HG03045 (cell line): ENCODE measurements at regions not wholly inside any gene's neighbourhood (a gene's known extent, or its start where the extent isn't known, plus 50 kb on each side); places are given as distances from the start of the nearest gene placed in this dataset.

Experiments
- ATAC-seq: cut with Tn5 transposase; IDR thresholded peaks from one replicate; pipeline ENCODE4 v1.9.1; 2021; ENCODE audit warnings: mild to moderate bottlenecking, moderate library complexity; ENCODE audit not compliant: unreplicated experiment

DNA sequence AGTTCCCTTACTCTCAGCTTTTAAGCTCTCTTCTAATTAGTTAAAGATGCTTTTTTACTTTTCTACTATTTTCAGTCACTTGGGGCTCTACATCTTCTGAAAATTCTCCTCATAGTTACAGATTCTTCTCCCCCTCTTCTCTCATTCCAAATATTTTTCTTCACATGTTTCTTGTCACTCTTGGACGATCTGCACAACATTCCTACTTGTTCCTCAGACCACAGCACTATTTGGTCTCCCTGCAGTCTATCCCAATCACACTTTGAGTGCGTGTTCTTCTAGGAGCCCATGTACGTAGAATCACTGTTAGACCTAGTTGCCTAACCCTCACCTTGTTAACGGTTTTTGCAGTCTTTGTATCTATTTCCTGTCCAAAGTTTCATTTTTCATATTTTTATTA, 222.5 kb upstream of the SPRY2 start:
- no peak for ATAC-seq

DNA sequence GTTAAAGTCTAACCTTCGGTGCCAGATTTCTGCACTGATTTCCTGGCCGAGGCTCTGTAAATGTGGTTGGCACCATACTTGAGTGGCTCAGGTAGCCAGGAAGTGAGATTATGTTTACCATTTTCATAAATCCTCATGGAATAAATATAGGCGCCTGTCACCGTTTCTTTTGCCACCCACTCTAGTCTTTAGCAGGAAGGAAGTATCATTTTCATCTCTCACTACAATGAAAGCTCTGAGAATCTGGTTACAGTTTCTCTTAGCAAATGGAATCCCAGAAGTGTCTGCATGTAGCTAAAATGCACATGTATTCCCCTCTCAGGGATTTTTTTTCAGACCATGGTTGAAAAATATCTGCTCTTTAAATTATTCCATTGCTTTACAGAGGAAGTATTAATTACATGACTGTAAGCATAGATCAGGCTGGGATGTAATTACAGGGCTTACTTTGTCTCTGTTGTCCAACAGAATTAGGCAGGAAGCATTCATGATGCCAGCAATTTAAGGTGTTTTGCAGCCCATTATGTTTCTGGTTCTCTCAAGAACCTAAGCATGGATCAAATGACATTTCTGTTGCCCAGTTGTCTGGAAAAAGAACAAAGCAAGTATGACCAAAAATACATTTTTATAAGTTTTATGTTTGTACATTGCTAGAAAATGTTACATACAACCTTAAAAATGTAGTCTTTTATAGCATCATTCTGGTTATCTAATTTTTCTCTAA, 221.7 kb upstream of the SPRY2 start:
- no peak for ATAC-seq

DNA sequence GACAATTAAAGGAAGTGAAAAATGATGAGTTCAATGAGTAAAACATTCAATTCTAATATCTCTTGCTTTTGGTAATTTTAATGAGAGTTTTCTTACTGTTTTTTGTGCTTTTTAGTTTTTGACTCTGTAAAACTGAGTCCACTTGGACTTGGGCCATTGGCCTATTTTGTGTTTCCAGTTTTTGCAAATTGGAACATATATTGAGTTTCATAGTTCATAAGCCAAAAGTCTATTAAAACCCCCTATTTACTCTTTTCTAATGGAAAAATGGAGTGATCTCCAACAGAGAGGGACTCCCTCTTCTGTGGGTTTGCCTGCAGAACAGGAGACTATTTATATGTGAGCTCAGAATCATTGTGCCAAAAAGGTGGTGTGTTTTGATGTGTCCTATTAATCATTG, 219.7 kb upstream of the SPRY2 start:
- no peak for ATAC-seq

DNA sequence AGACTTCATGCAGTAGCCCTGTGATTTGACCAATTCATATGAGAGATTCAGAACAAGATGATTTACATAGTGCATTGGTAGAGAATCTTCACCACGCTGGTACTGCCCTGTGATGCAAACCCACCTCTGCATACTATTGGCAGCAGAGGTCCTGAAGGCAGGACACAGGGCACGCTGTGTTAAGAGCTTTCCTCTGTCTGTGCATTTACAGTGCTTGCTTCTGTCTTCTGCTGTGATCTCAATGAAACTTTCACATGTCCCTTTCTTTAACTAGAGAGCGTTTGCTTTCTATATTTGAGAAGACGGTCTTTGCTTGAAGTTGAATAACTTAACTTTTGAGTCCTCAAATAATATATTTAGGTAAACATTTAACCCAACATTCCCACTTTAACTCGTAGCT, 219.0 kb upstream of the SPRY2 start:
- ATAC-seq: no peak

DNA sequence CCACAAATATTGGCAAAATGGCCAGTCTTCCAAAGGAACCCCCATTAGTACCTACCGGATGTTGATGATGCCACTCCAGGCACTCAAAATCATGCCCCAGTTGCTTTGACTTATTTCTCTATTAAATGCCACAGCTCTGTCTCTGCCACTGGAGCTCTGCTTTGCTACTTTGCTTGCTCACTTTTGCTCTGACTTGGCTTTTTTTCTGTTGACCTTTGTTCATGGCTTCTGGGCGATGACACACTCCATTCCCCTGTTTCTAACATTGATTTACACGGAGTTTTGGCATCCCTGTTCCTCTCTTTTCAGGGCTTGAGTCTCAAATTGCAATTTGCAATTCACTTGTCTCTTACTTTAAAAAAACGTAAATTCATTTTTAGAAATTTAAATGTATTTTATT, 217.1 kb upstream of the SPRY2 start:
- no peak for ATAC-seq

DNA sequence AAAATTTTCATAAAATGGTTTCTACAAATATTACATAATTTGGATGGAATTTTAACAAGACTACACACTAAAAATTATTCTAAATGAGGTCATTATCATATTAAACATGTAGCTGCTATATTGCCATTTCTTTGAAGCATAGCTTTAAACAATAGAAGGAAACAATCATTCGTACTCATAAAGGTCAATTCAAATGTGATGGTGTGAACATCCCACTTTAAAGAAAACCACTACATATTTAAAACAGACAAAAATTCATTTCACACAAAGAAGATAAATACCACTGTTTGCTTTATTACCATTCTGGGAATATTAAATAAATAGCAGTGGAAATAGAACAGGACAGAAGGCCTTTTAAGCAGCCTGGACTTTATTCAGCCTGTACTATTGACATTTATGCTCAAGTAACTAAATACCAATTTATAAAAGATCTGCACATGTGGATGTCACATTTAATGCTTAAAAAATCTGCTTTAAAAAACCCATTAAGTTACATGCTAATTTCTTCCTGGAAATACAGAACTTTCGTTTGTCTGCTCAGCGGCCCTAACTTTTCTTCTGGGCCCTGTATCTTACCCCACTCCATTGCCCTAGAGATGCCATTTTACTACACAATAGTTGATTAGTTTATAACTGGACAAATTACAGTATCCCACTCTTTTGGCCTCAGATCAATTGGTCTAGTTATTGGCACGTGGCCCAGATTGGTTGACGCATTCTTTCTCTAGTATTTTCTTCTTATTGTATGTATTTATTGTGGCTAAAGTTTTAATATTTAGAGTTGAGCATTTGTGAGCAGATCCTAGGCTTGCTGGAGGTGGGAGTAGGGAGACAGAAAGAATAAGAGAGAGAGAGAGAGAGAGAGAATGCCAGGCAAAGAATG, 215.1 kb upstream of the SPRY2 start:
- no peak for ATAC-seq

DNA sequence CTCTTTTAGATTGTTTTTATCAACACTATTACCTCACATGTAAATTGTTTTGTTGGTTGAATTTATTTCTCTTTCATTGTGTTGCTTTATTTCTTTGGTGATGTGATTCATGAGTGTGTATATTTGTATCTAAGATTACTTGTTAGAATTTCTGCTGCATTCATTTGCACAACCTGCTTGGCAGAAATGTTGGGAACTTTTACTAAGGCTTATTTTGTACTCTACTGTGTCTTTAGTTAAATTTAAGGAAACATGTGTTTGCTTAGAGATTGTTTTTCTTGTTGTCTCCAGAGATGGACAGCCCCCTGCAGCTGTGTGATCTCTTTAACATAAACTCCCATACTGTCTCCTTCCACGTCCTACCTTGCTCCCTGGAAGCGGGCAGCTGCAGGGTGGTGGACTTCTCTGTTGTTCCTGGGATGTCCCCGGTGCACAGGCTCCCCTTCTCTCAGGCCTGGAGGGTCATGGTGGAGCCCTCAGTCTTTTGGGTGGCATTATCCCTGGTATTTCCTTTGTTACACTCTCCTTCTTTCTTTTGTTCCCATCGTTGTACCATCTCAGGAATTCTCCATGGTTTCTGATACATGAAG, 212.0 kb upstream of the SPRY2 start:
- ATAC-seq: no peak

DNA sequence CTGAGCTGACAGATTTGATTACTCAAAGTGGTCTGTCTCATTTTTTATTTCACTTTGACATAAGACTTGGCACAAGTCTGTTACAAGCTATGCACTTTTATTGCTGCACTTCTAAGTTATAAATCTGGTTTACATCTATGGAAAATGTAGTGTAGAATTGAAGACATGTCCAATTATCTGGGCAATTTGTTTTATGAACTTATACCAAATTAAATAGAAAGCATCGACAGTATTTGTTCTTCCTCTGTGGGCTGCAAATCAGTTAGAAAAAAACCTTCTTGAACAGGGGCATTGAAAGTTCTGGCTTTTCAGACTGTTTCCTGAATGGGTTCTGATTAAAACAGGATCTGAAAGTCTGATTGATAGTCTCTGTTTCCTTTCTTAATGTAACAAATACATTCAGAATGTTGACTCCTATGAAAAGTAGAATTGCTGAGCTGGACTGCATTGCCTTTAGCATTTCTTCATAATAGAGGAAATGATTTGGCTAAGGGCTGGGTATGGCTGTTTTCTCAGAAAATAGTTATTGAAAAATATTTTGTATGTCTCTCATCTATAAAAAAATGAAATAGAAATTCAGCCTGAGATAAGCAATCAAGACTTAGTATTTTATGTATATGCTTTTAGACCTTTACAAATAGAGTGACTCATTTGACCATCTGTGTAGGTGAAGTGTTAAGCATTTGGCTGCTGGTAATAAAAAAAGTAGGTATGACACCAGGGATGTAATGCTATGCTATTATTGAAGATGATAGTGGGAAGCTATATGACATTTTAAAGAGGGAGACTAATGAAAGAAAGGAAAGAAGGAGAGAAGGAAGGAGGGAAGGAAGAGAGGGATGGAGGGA, 210.9 kb upstream of the SPRY2 start:
- no peak for ATAC-seq

DNA sequence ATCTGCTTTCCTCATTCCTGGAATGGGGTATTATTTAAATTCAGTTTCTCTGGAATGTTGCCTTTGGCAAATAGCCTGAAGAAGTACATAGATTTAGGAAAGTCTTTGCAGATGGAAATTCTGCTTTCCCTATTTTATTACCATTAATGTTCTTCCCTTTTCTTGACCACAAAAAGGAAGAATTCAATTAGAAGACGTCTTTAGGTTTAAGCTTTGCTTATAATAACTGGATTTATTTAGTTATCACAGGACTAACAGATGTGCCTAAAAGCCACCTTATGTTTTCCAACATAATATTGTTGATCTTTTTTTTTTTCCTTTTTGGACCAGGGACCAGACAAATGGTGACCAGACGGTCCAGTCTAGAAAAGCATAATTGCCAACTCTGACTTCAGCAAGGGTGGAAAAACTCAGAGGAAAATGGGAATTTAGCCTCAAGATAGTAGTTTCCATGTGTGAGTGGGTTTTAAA, 210.1 kb upstream of the SPRY2 start:
- ATAC-seq: no peak

DNA sequence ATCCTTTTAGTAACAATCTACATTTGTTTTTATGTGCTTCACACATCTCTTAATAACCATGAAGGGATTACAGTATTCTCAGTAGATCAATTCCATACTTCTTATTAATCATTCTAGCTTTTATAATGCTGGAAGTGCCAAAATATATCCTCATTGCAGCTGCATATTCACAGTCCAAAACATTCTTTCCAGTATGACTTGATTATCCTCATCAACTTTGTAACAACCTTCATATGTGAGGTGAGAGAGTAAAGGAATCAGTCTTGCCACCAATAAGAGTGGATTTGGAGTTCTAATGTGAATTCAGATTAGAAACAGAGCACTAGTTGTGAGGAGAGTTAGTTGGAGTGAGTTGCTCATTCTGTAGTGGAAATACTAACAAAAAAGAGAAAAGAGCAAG, 208.0 kb upstream of the SPRY2 start:
- ATAC-seq: no peak

DNA sequence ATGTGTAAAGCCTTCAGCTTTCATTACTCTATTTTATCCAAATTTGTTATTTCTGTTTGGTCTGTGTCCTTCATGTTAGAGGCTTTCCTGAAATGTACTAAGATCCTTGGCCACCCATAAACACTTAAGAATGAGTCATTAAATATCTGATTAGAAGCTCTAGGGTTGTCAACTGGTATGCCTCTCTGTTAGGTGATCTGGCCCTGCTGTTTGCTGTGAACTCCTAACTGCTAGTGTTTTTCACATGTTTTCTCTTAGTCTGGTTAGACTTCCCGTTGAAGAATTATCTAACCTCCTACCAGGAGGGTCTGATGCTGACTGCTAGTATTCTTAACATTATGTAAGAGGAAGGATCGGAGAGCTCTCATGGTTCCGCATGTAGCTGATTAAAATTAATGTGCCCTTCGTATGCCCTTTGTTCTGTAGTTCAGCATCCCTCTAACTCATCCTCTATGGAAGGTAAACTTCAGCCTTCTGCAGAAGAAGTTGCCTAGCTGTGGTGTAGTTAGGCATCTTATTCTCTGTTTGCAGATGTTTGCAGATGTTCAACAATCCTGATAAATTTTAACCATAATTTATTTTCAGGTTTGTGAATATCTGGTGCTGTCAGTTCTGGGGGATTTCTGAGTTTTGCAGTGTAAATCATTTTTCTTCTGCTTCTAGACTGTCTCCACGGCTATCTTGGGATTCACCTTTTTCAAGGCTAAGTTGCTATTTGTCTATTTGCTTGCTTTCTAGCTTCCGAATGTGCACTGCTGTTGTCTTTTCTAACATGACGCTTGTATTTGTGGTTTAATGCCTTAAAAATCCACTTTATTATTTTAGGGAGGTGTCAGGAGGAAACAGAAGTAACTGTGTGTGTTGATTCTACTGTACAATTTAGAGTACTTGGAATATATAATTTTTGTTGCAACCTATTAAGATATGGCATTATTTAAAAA, 207.2 kb upstream of the SPRY2 start:
- ATAC-seq: no peak

DNA sequence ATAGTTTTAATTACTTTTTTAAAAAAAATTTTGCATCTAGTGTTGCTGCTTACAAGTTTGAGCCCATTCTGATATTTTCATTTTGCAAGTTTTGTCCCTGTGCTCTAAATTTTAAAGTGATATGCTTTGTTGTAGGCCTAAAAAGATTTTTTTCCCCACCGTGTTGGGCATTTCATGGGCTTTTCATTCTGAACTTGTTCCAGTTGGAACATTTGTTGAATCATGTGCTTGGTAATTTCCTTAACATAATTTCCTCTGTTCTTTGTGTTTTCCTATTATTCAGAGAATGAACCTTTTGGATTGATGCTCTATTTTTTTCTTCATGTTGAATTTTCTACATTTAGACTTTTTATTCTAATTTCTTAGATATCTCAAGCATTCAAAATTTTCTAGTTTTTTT, 206.4 kb upstream of the SPRY2 start:
- ATAC-seq: no peak

DNA sequence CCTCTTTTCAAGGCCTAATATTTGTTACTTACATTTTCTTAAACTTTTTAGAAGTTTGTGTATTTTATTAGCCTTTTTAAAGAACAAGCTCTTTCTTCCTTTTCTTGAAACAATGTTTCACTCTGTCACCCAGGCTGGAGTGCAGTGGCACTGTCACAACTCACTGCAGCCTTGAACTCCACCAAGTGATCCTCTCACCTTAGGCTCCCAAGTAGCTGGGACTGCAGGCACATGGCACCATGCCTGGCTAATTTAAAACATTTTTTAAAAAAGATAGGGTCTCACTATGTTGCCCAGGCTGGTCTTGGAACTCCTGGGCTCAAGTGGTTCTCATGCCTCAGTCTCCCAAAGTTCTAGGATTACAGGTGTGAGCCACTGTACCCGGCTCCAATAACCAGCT, 192.2 kb upstream of the SPRY2 start:
- no peak for ATAC-seq

DNA sequence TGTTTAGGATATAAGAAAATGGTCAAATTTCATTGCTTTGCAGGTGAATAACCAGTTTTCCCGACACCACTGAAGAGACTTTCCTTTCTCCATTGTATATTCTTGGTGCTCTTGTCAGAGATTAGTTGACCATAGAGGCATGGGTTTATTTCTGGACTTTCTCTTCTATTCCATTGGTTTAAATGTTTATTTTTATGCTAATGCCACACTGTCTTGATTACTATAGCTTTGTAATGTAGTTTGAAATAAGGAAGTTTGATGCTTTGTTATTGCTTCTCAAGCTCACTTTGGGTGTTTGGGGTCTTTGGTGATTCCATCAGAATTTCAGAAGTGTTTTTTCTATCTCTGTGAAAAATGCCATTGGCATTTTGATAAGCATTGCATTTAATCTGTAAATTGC, 190.0 kb upstream of the SPRY2 start:
- ATAC-seq: no peak

DNA sequence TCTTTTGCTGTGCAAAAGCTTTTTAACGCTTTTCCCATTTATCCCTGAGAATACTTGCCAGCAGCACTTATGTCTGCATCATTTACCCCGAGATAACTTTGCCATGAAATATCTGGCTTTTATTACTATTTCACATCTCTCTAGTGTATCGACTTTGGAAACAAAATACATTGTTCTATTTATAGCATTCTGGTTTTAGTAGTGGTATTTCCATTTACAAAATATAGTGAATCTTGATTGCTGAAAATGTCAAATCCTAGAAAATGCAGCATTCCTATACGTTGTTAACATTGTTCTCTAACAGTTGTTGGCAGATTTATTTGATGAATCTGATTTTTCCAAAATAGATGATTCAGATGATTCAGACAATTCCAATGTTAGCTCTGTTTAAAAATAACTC, 189.3 kb upstream of the SPRY2 start:
- no peak for ATAC-seq

DNA sequence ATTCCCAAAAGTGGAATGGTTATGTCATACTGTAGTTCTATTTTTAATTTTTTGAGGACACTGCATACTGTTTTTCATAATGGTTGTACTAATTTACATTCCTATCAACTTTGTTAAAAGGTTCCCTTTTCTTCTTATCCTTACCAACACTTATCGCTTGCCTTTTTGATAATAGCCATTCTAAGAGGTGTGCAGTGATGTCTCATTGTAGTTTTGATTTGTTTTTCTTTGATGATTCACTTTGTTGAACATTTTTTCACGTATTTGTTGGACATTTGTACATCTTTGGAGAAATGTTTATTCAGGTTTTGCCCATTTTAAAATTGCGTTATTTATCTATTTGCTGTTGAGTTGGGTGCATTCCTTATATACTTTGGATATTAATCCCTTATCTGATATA, 188.8 kb upstream of the SPRY2 start:
- ATAC-seq: no peak

DNA sequence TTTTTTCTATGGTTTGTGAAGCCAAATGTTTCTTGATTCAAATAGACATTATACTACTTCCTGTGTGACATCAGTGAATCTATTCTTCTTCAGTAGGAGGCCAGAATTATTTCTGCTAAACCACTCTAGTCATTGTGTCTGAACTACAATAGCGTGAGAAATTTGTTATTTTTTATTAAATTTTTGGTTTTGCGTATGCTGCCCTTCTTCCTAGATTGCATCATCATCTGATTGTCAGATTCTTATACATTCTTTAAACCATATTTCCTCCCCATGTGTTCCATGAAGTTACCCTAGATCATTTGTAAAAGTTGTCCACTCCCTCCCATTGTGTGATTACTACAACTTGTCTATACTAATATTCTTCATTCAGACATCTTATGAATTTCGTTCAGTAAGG, 187.8 kb upstream of the SPRY2 start:
- no peak for ATAC-seq

DNA sequence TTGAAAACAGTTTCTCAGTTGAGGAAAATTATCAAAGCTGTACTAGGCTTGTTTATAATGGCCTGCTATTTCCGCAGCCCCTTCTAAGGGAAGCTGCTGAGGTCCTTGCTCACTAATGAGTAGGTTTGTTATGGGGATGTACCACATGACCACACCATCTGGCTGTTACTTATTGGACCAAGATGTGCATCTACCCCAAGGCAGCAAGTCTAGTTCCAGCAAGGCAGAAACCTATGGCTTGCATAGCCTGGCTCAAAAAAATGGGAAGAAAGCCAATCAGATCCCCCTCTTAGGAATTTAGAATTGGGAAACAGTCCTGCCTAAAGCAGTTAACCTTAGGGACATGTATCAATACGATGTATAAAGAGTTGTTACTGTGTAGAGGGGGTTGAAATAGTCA, 186.5 kb upstream of the SPRY2 start:
- no peak for ATAC-seq

DNA sequence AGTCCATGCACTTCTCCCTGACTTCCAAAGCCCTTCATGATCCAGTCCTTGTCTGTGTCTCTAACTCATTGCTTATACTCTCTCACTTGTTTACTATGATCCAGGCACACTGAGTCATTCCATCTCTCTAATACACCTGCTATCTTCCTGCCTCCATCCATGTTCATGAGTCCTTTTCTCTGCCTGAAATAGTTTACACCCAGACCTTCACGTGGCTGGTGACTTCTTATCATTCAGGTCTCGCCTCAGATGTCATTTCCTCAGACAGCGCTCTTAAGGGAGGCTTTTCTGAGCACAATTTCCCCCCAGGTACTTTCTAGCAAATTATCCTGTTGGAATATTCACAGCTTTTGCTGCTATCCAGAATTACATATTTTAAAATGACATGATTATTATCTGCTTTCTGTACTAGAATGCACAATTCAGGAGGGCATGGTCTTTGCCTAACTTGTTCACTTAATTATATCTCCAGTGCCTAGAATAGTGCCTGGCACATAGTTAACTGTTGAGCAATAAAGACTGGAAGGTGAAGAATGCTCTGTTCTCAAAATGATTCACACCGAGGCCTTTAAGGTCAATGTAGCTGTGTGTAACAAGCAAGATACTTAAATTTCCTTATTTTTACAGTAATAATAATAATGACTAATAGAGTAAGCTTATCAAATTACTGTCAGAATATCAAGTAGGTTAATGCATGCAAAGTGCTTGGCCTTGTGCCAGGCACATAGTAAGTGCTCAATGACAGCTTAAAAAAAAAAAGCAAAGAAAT, 183.7 kb upstream of the SPRY2 start:
- ATAC-seq: no peak
